ENCODE measurements at regions not wholly inside any gene's neighbourhood (a gene's known extent, or its start where the extent isn't known, plus 50 kb on each side); places are given as distances from the start of the nearest gene placed in this dataset.

DNA sequence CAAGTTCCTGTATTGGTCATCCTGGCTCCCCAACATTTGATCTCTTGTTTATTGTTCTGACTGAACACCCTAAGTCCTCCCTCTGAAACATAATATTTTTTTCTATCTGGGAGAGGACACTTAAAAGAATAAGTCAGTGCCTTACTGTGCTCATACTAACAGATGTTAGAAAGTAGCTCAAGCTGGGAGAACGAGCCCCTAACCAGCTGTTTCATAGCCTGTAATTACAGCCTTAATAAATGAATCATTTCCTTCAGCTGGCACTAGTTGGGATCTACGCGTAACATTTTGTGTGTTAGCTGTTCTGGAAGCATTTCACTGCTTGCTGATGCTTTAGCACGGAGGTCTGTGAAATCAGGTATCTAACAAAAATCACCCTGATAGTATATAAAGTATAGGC, 345.9 kb upstream of the RIOK2 start:
- TF ChIP-seq POLR2AphosphoS5 (IDR thresholded peaks at IDR 0.05; ENCODE audit: borderline replicate concordance, low read depth, low read length) (no peak), FOXP2 (optimal IDR thresholded peaks at IDR 0.05; ENCODE audit: control extremely low read depth, extremely low read length, insufficient read depth) (no peak)

All from SK-N-MC (cell line).